ENCODE measurements at regions not wholly inside any gene's neighbourhood (a gene's known extent, or its start where the extent isn't known, plus 50 kb on each side); places are given as distances from the start of the nearest gene placed in this dataset.

DNA sequence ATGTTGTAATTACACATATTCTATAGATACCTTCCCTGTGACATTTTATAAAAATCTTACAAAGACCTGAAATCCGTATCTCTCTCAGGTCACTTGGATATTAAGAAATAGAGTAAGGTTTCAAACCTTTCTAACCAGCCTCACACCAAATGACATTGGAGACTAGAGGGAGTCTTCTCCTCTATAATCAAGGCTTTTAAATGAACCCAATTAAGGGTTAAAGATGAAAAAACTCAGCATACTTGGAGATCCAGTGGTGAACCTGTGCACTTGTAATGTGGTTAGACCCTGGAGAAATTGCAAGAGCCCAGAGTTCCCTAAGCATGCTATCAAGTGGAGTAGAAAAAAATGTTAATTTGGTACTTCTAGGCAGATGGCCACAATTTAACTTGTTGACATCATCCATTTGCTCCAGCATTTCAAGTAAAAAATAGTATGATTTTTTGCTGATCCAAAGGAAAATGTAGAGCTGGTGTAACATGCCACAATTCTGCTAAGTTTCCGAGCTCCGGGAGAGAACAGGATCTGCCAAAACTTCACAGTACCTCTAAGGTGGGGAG is 554.1 kb upstream of the MIR17HG start:
- 66 to 79% methylated on average over 3 of the region's 3 CpGs for WGBS, 2 donors
- no peaks in the 10 kb centered on the region for H3K36me3 ChIP-seq
- no peak overlapping the region for H3K27ac ChIP-seq
- intact Hi-C loops (cut with DNase I): no loop called here
- no peak for DNase-seq
- H3K9me3 ChIP-seq: no peaks in the 10 kb centered on the region
- no peaks in the 10 kb centered on the region for H3K4me1 ChIP-seq
- H3K27me3 ChIP-seq: no peaks in the 10 kb centered on the region
- H3K4me3 ChIP-seq: no peak overlapping the region
- TF ChIP-seq POLR2A (IDR thresholded peaks at IDR 0.05): no peak
- TF ChIP-seq, protein P1, sequence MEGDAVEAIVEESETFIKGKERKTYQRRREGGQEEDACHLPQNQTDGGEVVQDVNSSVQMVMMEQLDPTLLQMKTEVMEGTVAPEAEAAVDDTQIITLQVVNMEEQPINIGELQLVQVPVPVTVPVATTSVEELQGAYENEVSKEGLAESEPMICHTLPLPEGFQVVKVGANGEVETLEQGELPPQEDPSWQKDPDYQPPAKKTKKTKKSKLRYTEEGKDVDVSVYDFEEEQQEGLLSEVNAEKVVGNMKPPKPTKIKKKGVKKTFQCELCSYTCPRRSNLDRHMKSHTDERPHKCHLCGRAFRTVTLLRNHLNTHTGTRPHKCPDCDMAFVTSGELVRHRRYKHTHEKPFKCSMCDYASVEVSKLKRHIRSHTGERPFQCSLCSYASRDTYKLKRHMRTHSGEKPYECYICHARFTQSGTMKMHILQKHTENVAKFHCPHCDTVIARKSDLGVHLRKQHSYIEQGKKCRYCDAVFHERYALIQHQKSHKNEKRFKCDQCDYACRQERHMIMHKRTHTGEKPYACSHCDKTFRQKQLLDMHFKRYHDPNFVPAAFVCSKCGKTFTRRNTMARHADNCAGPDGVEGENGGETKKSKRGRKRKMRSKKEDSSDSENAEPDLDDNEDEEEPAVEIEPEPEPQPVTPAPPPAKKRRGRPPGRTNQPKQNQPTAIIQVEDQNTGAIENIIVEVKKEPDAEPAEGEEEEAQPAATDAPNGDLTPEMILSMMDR (IDR thresholded peaks at IDR 0.05): no peak

GRCh38 chr13:90796474-90796873 is 551.0 kb upstream of the MIR17HG start:
- Histone ChIP-seq H3K9me3 (no peaks in the 10 kb centered on the region), H3K4me3 (no peak overlapping the region), H3K27me3 (no peaks in the 10 kb centered on the region), H3K4me1 (no peaks in the 10 kb centered on the region), H3K36me3 (no peaks in the 10 kb centered on the region), H3K27ac (no peak overlapping the region)
- DNase-seq: no peak
- 43 to 52% methylated on average over 4 of the region's 4 CpGs for WGBS, 2 donors
- intact Hi-C loops (cut with DNase I): no loop called here
- TF ChIP-seq, protein P1 (IDR thresholded peaks at IDR 0.05): no peak
- no peak for TF ChIP-seq POLR2A (IDR thresholded peaks at IDR 0.05)

DNA sequence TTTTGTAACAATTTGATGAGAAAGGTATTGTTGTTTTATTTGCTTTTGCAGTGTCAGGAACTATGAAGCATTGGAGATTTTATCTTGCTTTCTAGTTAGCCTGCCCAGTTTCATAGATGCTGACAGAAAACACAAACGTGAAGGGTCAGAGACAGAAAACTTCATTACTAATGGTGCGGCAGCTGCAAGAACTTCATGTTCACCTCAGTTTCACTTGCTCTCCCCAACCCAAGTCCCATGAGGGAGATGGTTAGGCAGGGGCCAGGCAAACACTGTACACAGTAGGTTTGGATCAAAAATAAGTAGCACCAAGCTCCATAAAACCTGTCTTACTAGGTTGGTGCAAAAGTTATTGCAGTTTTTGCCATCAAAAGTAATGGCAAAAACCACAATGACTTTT is 550.2 kb upstream of the MIR17HG start:
- no peak overlapping the region for H3K27ac ChIP-seq
- no peaks in the 10 kb centered on the region for H3K9me3 ChIP-seq
- WGBS, 2 donors: 78 to 80% methylated on average over 2 of the region's 2 CpGs
- no peaks in the 10 kb centered on the region for H3K27me3 ChIP-seq
- no peaks in the 10 kb centered on the region for H3K4me1 ChIP-seq
- no peaks in the 10 kb centered on the region for H3K36me3 ChIP-seq
- no peak for DNase-seq
- intact Hi-C loops (cut with DNase I): no loop called here
- no peak for TF ChIP-seq POLR2A (IDR thresholded peaks at IDR 0.05)
- TF ChIP-seq, protein P1 (IDR thresholded peaks at IDR 0.05): no peak
- no peak overlapping the region for H3K4me3 ChIP-seq

- no peak overlapping the region for H3K27ac ChIP-seq
- intact Hi-C loops (cut with DNase I): no loop called here
- 53 to 56% methylated on average over 3 of the region's 3 CpGs for WGBS, 2 donors
- no peaks in the 10 kb centered on the region for H3K36me3 ChIP-seq
- TF ChIP-seq POLR2A (IDR thresholded peaks at IDR 0.05): no peak
- TF ChIP-seq, protein P1 (IDR thresholded peaks at IDR 0.05): no peak
- H3K4me1 ChIP-seq: no peaks in the 10 kb centered on the region
- no peaks in the 10 kb centered on the region for H3K27me3 ChIP-seq
- H3K4me3 ChIP-seq: no peak overlapping the region
- H3K9me3 ChIP-seq: no peaks in the 10 kb centered on the region
- no peak for DNase-seq
These were observed 549.1 kb upstream of the MIR17HG start for GRCh38 chr13:90798381-90798780.

DNA sequence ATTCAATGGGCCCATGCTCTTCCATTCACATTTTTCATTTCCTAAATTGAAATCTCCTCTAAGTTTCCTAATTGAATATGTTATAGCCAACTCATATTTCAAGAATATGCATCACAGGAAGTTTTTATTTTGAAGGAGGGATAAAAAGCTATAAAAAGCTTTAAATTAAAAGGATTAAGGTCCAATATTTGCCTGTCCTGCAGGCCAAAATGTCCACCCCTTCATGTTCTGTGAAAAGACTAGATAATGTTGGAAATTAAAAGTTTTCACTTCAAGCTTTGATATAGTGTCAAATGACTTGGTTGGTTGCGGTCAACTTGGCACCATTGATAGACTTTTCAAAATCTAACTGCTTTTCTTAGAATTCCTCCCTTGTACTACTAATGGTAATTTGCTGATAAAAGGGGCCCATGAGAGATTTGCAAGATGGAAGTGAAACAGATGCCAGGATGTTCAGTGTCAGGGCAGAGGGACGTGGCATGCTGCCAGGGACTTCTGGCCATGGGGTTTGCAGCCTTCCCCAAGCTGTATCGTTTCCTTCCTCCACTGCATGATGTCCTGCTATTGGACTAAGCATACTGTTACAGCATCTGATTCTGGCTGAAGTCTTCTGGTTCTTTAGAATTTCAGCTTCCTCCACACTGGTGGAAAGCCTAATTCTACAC is 547.3 kb upstream of the MIR17HG start:
- intact Hi-C loops (cut with DNase I): no loop called here
- H3K9me3 ChIP-seq: no peaks in the 10 kb centered on the region
- no peak overlapping the region for H3K4me3 ChIP-seq
- no peaks in the 10 kb centered on the region for H3K4me1 ChIP-seq
- H3K27ac ChIP-seq: no peak overlapping the region
- TF ChIP-seq POLR2A (IDR thresholded peaks at IDR 0.05): no peak
- TF ChIP-seq, protein P1 (IDR thresholded peaks at IDR 0.05): no peak
- WGBS, 2 donors: 25 to 37% methylated on average over 2 to 3 of the region's 3 CpGs
- H3K27me3 ChIP-seq: no peaks in the 10 kb centered on the region
- H3K36me3 ChIP-seq: no peaks in the 10 kb centered on the region
- no peak for DNase-seq

Data from esophagus squamous epithelium (tissue), 5 donors.